PC-9 (cell line): ENCODE measurements at regions not wholly inside any gene's neighbourhood (a gene's known extent, or its start where the extent isn't known, plus 50 kb on each side); places are given as distances from the start of the nearest gene placed in this dataset.

Experiments
- BruUV-seq: library from RNA; stranded (reverse); fragments of 400-500 nt; replicated peaks from 2 replicates; lab custom pipeline; 2021; lab: Mats Ljungman, UMichigan
- CTCF ChIA-PET: fragments of 300-600 bp; sonication (Branson Sonifier 250); formaldehyde crosslinking; loops from one replicate; lab custom pipeline; 2022; ENCODE audit warnings: antibody characterized with exemption; lab: Charles Lee
- POLR2A ChIA-PET: fragments of 300-600 bp; sonication (Branson Sonifier 250); formaldehyde crosslinking; loops from one replicate; lab custom pipeline; 2022; ENCODE audit warnings: antibody characterized with exemption; ENCODE audit not compliant: unreplicated experiment; lab: Charles Lee
- DNase-seq, 2 experiments: peaks; one replicate each; pipeline versions ENCODE4 v3.0.0 to v3.0.0-alpha.2; 2015 to 2022; ENCODE audit warnings: mixed read lengths in 1 of 2
- H2AFZ ChIP-seq: fragments of 200-600 bp; sonication (generic); 2 replicates; pipeline ENCODE4 v1.8.1; 2017; ENCODE audit warnings: antibody characterized with exemption
- H3F3A ChIP-seq: fragments of 200-600 bp; sonication (generic); 2 replicates; pipeline ENCODE4 v1.8.1; 2017; ENCODE audit warnings: antibody characterized with exemption, mild to moderate bottlenecking, low read depth; ENCODE audit not compliant: insufficient read depth
- H3K27ac ChIP-seq: fragments of 200-600 bp; sonication (generic); 2 replicates; pipeline ENCODE4 v1.6.1; 2016; ENCODE audit warnings: mixed run types
- H3K27me3 ChIP-seq: fragments of 200-600 bp; sonication (generic); 2 replicates; pipeline ENCODE4 v1.6.1; 2016; ENCODE audit warnings: low read depth, mixed run types; ENCODE audit not compliant: insufficient read depth
- H3K36me3 ChIP-seq: fragments of 200-600 bp; sonication (generic); 2 replicates; pipeline ENCODE4 v1.6.1; 2016; ENCODE audit warnings: low read depth, mixed run types
- H3K4me1 ChIP-seq: fragments of 200-600 bp; sonication (generic); replicated peaks from 2 replicates; pipeline ENCODE4 v1.6.1; 2016; ENCODE audit warnings: mixed run types; ENCODE audit not compliant: insufficient read depth
- H3K4me2 ChIP-seq: fragments of 200-600 bp; sonication (generic); 2 replicates; pipeline ENCODE4 v1.6.1; 2017; ENCODE audit warnings: mixed run types
- H3K4me3 ChIP-seq: fragments of 200-600 bp; sonication (generic); 2 replicates; pipeline ENCODE4 v1.6.1; 2016; ENCODE audit warnings: mixed run types
- H3K79me2 ChIP-seq: fragments of 200-600 bp; sonication (generic); 2 replicates; pipeline ENCODE4 v1.6.1; 2017; ENCODE audit warnings: low read depth, mixed run types
- H3K9me2 ChIP-seq: fragments of 200-600 bp; sonication (generic); 2 replicates; pipeline ENCODE4 v1.8.1; 2017; ENCODE audit warnings: mild to moderate bottlenecking; ENCODE audit not compliant: insufficient read depth
- H3K9me3 ChIP-seq: fragments of 200-600 bp; sonication (generic); 2 replicates; pipeline ENCODE4 v1.8.1; 2016; ENCODE audit warnings: low read depth; ENCODE audit not compliant: insufficient read depth
- H4K20me1 ChIP-seq: fragments of 200-600 bp; sonication (generic); 2 replicates; pipeline ENCODE4 v1.8.1; 2017; ENCODE audit not compliant: insufficient read depth
- CTCF ChIP-seq: fragments of 200-600 bp; sonication (generic); conservative IDR thresholded peaks from 2 replicates; pipeline ENCODE4 v1.6.1; 2017; ENCODE audit warnings: mixed run types, antibody characterized with exemption, mild to moderate bottlenecking, moderate library complexity
- EZH2 ChIP-seq: fragments of 200-600 bp; sonication (generic); IDR thresholded peaks from 2 replicates; pipeline ENCODE4 v1.8.0; 2017; ENCODE audit warnings: antibody characterized with exemption, low read depth
- intact Hi-C: fragments of 100-400 bp; cut with micrococcal nuclease; formaldehyde crosslinking; loops from one replicate; pipeline ENCODE4 v1.10.0; 2022; ENCODE audit not compliant: unreplicated experiment

GRCh38 chr5:63563008-63563917, 399.0 kb downstream of the HTR1A start:
- TF ChIP-seq EZH2 (no peak), CTCF (no peak)
- no peaks in the 10 kb centered on the region for H3K4me1 ChIP-seq
- no peaks in the 10 kb centered on the region for H3K9me3 ChIP-seq
- H3K9me2 ChIP-seq: no peaks in the 10 kb centered on the region
- CTCF ChIA-PET: no interaction called here
- POLR2A ChIA-PET: no interaction called here
- H3K36me3 ChIP-seq: no peaks in the 10 kb centered on the region
- peaks cover 12% of the 10 kb centered on the region; the same call in 1 of the 2 replicates for H3K27me3 ChIP-seq
- H4K20me1 ChIP-seq: no peaks in the 10 kb centered on the region
- H3K4me3 ChIP-seq: 0 out of 2 replicates have a peak overlapping the region, but pooled peaks have one; percentile 18
- no peak overlapping the region for H3K27ac ChIP-seq
- intact Hi-C loops: no loop called here
- BruUV-seq: no TSS peak
- peak overlapping the region; percentile 39; the same call in 1 of the 2 replicates for H2AFZ ChIP-seq
- peak overlapping the region; percentile 64 for H3K4me2 ChIP-seq
- DNase-seq: no peak
- no peaks in the 10 kb centered on the region for H3K79me2 ChIP-seq
- no peaks in the 10 kb centered on the region for H3F3A ChIP-seq

GRCh38 chr5:63555874-63556273, 406.4 kb downstream of the HTR1A start:
- no peaks in the 10 kb centered on the region for H3K4me1 ChIP-seq
- no peak overlapping the region for H3K4me2 ChIP-seq
- H3K27ac ChIP-seq: no peak overlapping the region
- no peaks in the 10 kb centered on the region for H3K36me3 ChIP-seq
- H3K4me3 ChIP-seq: no peak overlapping the region
- no peaks in the 10 kb centered on the region for H3F3A ChIP-seq
- no TSS peak for BruUV-seq
- no peaks in the 10 kb centered on the region for H3K27me3 ChIP-seq
- no peaks in the 10 kb centered on the region for H3K9me2 ChIP-seq
- no peaks in the 10 kb centered on the region for H4K20me1 ChIP-seq
- H3K79me2 ChIP-seq: no peaks in the 10 kb centered on the region
- CTCF ChIA-PET: no interaction called here
- no peak for DNase-seq
- H2AFZ ChIP-seq: no peak overlapping the region
- intact Hi-C loops: no loop called here
- no peak for TF ChIP-seq EZH2
- TF ChIP-seq CTCF: no peak
- POLR2A ChIA-PET: no interaction called here
- H3K9me3 ChIP-seq: no peaks in the 10 kb centered on the region

GRCh38 chr5:63554191-63554590, 408.1 kb downstream of the HTR1A start:
- ChIA-PET POLR2A (no interaction called here), CTCF (no interaction called here)
- DNase-seq: no peak
- TF ChIP-seq EZH2 (no peak), CTCF (no peak)
- BruUV-seq: no TSS peak
- no peaks in the 10 kb centered on the region for H3K4me1 ChIP-seq
- no peak overlapping the region for H3K27ac ChIP-seq
- H3K4me3 ChIP-seq: no peak overlapping the region
- no peaks in the 10 kb centered on the region for H4K20me1 ChIP-seq
- intact Hi-C loops: no loop called here
- no peak overlapping the region for H3K4me2 ChIP-seq
- no peaks in the 10 kb centered on the region for H3F3A ChIP-seq
- H3K9me2 ChIP-seq: no peaks in the 10 kb centered on the region
- H3K27me3 ChIP-seq: no peaks in the 10 kb centered on the region
- no peak overlapping the region for H2AFZ ChIP-seq
- H3K36me3 ChIP-seq: no peaks in the 10 kb centered on the region
- H3K9me3 ChIP-seq: no peaks in the 10 kb centered on the region
- H3K79me2 ChIP-seq: no peaks in the 10 kb centered on the region
